ENCODE measurements at regions not wholly inside any gene's neighbourhood (a gene's known extent, or its start where the extent isn't known, plus 50 kb on each side); places are given as distances from the start of the nearest gene placed in this dataset.

GRCh38 chr5:4523038-4523437 lies 617.1 kb upstream of the ADAMTS16 start:
- Histone ChIP-seq H3K4me1 (ENCODE audit: insufficient read depth, poor library complexity, severe bottlenecking) (no peaks in the 10 kb centered on the region), H3K4me3 (ENCODE audit: severe bottlenecking) (no peak overlapping the region), H3K27me3 (ENCODE audit: insufficient read depth, poor library complexity, severe bottlenecking) (no peaks in the 10 kb centered on the region), H3K27ac (ENCODE audit: poor library complexity, severe bottlenecking) (no peak overlapping the region), H3K9me3 (ENCODE audit: severe bottlenecking) (peaks cover 3% of the 10 kb centered on the region), H3K36me3 (ENCODE audit: low read depth) (no peaks in the 10 kb centered on the region)
- no peak for ATAC-seq (ENCODE audit: low read depth)
- DNase-seq (ENCODE audit: low spot score), result no peak
- TF ChIP-seq CTCF (IDR thresholded peaks at IDR 0.05; ENCODE audit: poor library complexity, severe bottlenecking), result no peak

GRCh38 chr5:4531756-4532704 lies 608.1 kb upstream of the ADAMTS16 start:
- no peak for ATAC-seq (ENCODE audit: low read depth)
- no peaks in the 10 kb centered on the region for H3K27me3 ChIP-seq (ENCODE audit: insufficient read depth, poor library complexity, severe bottlenecking)
- TF ChIP-seq CTCF (IDR thresholded peaks at IDR 0.05; ENCODE audit: poor library complexity, severe bottlenecking), result no peak

GRCh38 chr5:4532705-4533080 lies 607.4 kb upstream of the ADAMTS16 start:
- ATAC-seq (ENCODE audit: low read depth) (no peak; the same call in 2 of the 3 replicates), DNase-seq (ENCODE audit: low spot score) (no peak)
- Histone ChIP-seq H3K36me3 (ENCODE audit: low read depth) (no peaks in the 10 kb centered on the region), H3K27ac (ENCODE audit: poor library complexity, severe bottlenecking) (no peak overlapping the region), H3K27me3 (ENCODE audit: insufficient read depth, poor library complexity, severe bottlenecking) (no peaks in the 10 kb centered on the region), H3K4me3 (ENCODE audit: severe bottlenecking) (no peak overlapping the region), H3K9me3 (ENCODE audit: severe bottlenecking) (no peaks in the 10 kb centered on the region), H3K4me1 (ENCODE audit: insufficient read depth, poor library complexity, severe bottlenecking) (no peaks in the 10 kb centered on the region)
- TF ChIP-seq CTCF (IDR thresholded peaks at IDR 0.05; ENCODE audit: poor library complexity, severe bottlenecking), result no peak

More at GRCh38 chr5:4531756-4532704, 608.1 kb upstream of the ADAMTS16 start:
- Histone ChIP-seq H3K4me1 (ENCODE audit: insufficient read depth, poor library complexity, severe bottlenecking) (no peaks in the 10 kb centered on the region), H3K9me3 (ENCODE audit: severe bottlenecking) (no peaks in the 10 kb centered on the region), H3K36me3 (ENCODE audit: low read depth) (no peaks in the 10 kb centered on the region), H3K4me3 (ENCODE audit: severe bottlenecking) (no peak overlapping the region), H3K27ac (ENCODE audit: poor library complexity, severe bottlenecking) (no peak overlapping the region)
- no peak for DNase-seq (ENCODE audit: low spot score)

GRCh38 chr5:4533457-4534105 lies 606.5 kb upstream of the ADAMTS16 start:
- H3K9me3 ChIP-seq (ENCODE audit: severe bottlenecking), result no peaks in the 10 kb centered on the region
- no peaks in the 10 kb centered on the region for H3K4me1 ChIP-seq (ENCODE audit: insufficient read depth, poor library complexity, severe bottlenecking)
- ATAC-seq (ENCODE audit: low read depth), result peak; percentile 48; the same call in 1 of the 3 replicates
- H3K27me3 ChIP-seq (ENCODE audit: insufficient read depth, poor library complexity, severe bottlenecking), result no peaks in the 10 kb centered on the region
- no peak for DNase-seq (ENCODE audit: low spot score)
- no peaks in the 10 kb centered on the region for H3K36me3 ChIP-seq (ENCODE audit: low read depth)
- no peak overlapping the region for H3K4me3 ChIP-seq (ENCODE audit: severe bottlenecking)
- no peak overlapping the region for H3K27ac ChIP-seq (ENCODE audit: poor library complexity, severe bottlenecking)
- TF ChIP-seq CTCF (IDR thresholded peaks at IDR 0.05; ENCODE audit: poor library complexity, severe bottlenecking), result no peak
